NCI-H510A treated with DMSO at 0.1 percent for 48 hours (cell line): ENCODE measurements at regions not wholly inside any gene's neighbourhood (a gene's known extent, or its start where the extent isn't known, plus 50 kb on each side); places are given as distances from the start of the nearest gene placed in this dataset.

Experiments
- DNase-seq: peaks from one replicate; lab custom pipeline; 2025; lab: John Stamatoyannopoulos, UW

DNA sequence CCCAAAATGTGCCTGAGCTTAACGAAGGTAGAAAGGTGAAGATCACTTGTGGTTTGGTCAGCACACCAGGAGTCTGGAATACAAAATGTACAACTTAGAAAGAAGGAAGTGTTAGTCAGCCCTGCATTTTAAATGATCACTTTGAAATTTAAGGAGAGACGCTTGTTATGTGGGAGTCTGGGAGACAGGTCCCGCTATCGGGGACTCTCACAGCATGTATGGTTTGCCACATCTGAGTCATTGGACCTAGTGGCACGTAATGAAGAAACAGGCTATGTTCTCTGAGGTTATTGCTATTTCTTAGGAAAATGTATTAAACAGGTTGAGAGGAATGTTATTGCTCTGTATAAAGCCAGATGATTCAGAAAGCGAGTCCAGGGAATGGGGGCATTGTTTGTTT is 2362.5 kb upstream of the WWC1 start:
- DNase-seq, result no peak

- no peak for DNase-seq
These were observed 2350.9 kb upstream of the WWC1 start for GRCh38 chr5:165940541-165940940.

GRCh38 chr5:165956854-165957253 is 2334.6 kb upstream of the WWC1 start:
- no peak for DNase-seq

DNA sequence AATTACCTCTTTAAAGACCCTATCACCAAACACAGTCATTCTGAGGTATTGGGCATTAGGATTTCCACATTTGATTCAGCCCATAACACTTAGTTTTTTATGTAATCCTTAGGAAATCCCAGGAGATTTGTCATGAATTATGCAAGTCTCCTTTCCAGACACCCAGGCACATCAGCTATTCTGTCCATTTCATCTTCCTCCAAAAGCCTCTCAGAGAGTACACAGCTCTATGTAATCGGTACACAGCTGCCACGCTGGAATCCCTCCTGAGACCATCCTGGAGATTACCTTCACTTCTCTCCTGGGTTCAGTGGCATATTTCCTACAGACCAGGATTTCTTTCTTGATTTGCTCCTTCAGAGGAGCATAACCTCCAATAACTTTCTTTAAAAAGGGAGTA is 2309.8 kb upstream of the WWC1 start:
- DNase-seq, result no peak

GRCh38 chr5:165996201-165996875 is 2295.1 kb upstream of the WWC1 start:
- DNase-seq, result no peak

GRCh38 chr5:165999693-166000320 is 2291.6 kb upstream of the WWC1 start:
- no peak for DNase-seq

- DNase-seq, result no peak
These were observed 2287.4 kb upstream of the WWC1 start for GRCh38 chr5:166004006-166004405.

DNA sequence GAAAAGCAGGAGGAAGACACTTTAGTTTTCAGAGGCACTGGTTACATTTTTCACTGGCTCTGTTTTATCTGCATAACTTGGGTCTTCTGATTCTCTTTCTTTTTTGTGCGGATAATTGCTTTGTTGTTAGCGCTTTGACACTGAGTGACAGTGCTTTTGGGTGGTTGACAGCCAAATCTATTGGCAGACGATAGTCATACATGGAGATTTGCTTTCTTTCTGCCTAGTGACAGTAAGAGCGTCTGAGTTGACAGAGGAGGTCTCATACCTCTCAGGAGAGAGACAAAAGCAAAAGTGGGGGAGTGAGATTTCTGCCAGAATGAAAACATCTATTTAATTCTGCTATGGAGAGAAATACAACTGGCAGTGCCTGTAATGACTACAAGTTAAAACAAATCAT is 2278.0 kb upstream of the WWC1 start:
- DNase-seq, result no peak

GRCh38 chr5:166014256-166014655 is 2277.2 kb upstream of the WWC1 start:
- DNase-seq, result no peak

- DNase-seq, result no peak
These were observed 2272.7 kb upstream of the WWC1 start for GRCh38 chr5:166018716-166019115.

- no peak for DNase-seq
These were observed 2269.4 kb upstream of the WWC1 start for GRCh38 chr5:166022065-166022464.

GRCh38 chr5:166024970-166025369 is 2266.5 kb upstream of the WWC1 start:
- DNase-seq, result no peak

- no peak for DNase-seq
These were observed 2263.9 kb upstream of the WWC1 start for GRCh38 chr5:166027582-166027981.

- no peak for DNase-seq
These were observed 2259.5 kb upstream of the WWC1 start for GRCh38 chr5:166031926-166032325.

GRCh38 chr5:166032601-166033000 is 2258.8 kb upstream of the WWC1 start:
- no peak for DNase-seq

- no peak for DNase-seq
These were observed 2245.5 kb upstream of the WWC1 start for GRCh38 chr5:166045961-166046360.

- no peak for DNase-seq
These were observed 2244.5 kb upstream of the WWC1 start for GRCh38 chr5:166046956-166047355.

DNA sequence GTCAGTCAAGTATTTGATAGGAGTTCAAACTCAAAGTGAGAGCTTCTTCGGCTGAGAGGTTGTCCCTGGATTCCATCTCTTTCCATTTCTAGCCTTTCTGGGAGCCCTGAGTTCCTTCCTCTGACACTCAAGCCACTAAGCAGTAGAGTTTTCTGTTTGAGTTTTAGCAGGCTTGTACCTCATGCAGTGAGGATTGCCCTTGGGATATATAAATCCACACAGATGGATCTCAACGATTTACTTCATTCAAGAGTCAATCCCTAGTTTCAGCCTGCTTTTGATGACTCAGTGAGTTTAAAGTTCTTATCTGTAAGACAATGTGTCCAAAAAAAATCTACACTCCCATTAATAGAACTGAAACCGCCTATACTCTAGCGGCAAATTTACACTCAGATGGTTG is 2240.9 kb upstream of the WWC1 start:
- DNase-seq, result no peak

DNA sequence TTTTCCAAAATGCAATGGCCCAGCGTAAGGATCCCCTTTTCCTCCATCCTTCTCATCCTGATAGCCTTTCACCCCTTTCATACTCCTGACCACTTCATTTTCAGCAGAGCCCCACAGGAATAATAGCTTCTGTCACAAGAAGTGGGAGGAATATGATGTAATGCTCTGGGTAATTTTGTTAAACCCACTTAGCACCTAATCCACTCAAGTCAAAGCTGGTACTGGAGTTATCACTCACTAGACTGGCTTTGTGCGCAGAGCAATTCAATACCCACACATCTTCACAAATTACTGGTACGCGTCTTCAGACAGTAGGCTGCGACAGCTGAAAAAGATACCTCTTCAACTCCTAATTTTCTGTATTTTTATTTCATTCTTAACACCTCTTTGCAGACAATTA is 2232.8 kb upstream of the WWC1 start:
- no peak for DNase-seq

DNA sequence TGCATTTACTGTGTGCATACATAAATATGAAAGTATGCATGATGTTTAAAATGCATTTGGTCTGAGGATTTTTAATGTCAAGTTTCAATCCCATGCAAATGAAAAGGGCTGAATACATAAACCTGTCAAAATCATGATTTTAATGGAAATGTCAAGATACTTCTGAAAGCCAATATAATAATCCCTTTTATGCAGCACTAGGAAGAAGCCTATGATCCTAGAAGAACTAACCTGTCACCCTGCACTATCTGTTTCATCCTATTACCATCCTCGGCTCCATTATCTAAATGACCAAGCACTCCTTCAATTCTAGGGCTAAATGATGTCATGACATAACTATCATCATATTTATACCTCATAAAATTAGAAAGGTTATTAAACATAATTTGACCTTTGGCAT is 2229.4 kb upstream of the WWC1 start:
- DNase-seq, result no peak

- DNase-seq, result no peak
These were observed 2228.7 kb upstream of the WWC1 start for GRCh38 chr5:166062719-166063118.

DNA sequence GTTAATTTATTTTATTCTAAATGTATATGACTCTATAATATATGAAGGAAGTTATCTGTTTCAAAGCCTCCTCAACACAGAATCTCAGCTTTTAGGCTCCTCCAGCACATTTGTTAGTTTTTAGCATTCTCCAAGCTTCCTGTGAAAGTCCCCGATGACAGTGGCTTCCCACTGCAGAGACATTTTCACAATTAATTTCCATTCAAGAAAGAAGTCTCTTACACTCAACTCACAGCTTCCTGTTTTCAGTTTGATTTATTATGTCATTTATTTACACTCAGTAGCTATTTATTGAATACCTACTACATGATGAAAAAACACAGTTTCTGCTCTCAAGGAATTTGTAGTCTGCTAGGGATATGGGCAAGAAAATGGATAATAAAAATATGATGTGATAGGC is 2228.2 kb upstream of the WWC1 start:
- DNase-seq, result no peak

GRCh38 chr5:166068547-166069335 is 2222.7 kb upstream of the WWC1 start:
- no peak for DNase-seq
